NB4 (cell line): ENCODE measurements at regions not wholly inside any gene's neighbourhood (a gene's known extent, or its start where the extent isn't known, plus 50 kb on each side); places are given as distances from the start of the nearest gene placed in this dataset.

Experiments used
- DNase-seq: peaks from one replicate; pipeline ENCODE4 v3.0.0; 2010; ENCODE audit warnings: low read depth
- H3K4me3 ChIP-seq: one replicate; pipeline ENCODE4 v1.5.1; 2011; ENCODE audit warnings: mild to moderate bottlenecking, low read depth, low read length, moderate library complexity
- MYC ChIP-seq: IDR thresholded peaks from 2 replicates; pipeline ENCODE4 v1.6.1; 2011; ENCODE audit warnings: low read depth, low read length
- POLR2A ChIP-seq: IDR thresholded peaks from 2 replicates; pipeline ENCODE4 v1.6.1; 2011; ENCODE audit warnings: mild to moderate bottlenecking; ENCODE audit not compliant: insufficient read length; ENCODE audit errors: extremely low read depth
- TF ChIP-seq, protein P1 (sequence below): IDR thresholded peaks from one replicate; pipeline ENCODE4 v1.5.1; 2012; ENCODE audit warnings: low read depth, low read length
- TF ChIP-seq, protein P2 (sequence below): IDR thresholded peaks from 2 replicates; pipeline ENCODE4 v1.6.1; 2011; ENCODE audit warnings: low read depth, low read length

DNA sequence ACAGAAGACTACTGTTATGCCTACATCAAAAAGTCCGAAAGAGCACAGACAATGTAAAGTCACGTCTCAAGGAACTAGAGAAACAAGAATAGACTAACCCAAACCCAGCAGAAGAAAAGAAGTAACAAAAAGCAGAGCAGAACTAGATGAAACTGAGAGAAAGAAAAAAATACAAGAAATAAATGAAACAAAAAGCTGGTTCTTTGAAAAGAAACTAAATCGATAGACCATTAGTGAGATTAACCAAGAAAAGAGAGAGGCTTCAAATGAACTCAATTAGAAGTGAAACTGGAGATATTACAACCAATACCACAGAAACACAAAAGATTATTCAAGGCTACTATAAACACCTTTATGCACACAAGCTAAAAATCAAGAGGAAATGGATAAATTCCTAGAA, 271.8 kb downstream of the MBD2 start:
- TF ChIP-seq MYC, result no peak
- TF ChIP-seq, protein P1, sequence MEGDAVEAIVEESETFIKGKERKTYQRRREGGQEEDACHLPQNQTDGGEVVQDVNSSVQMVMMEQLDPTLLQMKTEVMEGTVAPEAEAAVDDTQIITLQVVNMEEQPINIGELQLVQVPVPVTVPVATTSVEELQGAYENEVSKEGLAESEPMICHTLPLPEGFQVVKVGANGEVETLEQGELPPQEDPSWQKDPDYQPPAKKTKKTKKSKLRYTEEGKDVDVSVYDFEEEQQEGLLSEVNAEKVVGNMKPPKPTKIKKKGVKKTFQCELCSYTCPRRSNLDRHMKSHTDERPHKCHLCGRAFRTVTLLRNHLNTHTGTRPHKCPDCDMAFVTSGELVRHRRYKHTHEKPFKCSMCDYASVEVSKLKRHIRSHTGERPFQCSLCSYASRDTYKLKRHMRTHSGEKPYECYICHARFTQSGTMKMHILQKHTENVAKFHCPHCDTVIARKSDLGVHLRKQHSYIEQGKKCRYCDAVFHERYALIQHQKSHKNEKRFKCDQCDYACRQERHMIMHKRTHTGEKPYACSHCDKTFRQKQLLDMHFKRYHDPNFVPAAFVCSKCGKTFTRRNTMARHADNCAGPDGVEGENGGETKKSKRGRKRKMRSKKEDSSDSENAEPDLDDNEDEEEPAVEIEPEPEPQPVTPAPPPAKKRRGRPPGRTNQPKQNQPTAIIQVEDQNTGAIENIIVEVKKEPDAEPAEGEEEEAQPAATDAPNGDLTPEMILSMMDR, result no peak
- TF ChIP-seq, protein P2, sequence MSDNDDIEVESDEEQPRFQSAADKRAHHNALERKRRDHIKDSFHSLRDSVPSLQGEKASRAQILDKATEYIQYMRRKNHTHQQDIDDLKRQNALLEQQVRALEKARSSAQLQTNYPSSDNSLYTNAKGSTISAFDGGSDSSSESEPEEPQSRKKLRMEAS, result no peak
- no peak for TF ChIP-seq POLR2A

DNA sequence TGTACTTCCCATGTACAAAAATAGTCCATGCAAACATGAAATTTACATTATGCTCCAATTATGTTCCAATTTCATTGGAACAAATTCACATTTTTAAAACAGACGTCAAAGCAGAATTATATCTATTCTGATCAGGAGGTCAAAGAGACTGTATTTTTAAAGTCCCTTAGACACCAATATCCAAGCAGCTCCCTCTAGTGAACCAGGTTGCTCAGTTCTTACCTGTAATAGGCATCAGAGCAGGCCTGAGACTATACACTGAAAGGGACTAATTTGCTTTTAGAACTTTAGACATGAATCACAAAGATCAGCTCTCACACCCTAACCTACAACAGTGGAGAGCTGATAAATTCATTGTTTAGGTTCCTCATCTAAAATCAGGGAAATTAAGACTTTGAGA, 273.9 kb downstream of the MBD2 start:
- DNase-seq, result no peak

More for the DNA sequence above, 271.8 kb downstream of the MBD2 start:
- no peak overlapping the region for H3K4me3 ChIP-seq
- no peak for DNase-seq

DNA sequence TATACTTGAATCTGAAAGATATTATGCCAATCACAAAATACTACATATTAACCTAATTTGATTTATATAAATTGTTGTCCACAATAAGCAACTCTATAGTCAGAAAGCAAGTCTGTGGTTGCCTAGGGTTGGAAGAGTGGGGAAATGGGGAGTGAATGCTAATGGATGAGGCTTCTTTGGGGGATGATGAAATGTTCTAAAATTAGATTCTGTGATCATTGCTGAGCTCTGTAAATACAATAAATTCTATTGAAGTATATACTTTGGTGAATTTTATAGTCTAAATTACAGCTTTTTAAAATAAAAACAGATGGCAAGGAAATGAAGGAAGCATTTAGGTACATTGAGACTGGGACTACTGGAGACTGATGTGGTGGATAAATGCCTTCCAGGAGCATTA, 275.5 kb downstream of the MBD2 start:
- TF ChIP-seq MYC (no peak), POLR2A (no peak)
- TF ChIP-seq, protein P2, result no peak
- TF ChIP-seq, protein P1, result no peak
- no peak overlapping the region for H3K4me3 ChIP-seq
- DNase-seq, result no peak

More for the DNA sequence above, 273.9 kb downstream of the MBD2 start:
- TF ChIP-seq POLR2A (no peak), MYC (no peak)
- TF ChIP-seq, protein P2, result no peak
- TF ChIP-seq, protein P1, result no peak
- no peak overlapping the region for H3K4me3 ChIP-seq

DNA sequence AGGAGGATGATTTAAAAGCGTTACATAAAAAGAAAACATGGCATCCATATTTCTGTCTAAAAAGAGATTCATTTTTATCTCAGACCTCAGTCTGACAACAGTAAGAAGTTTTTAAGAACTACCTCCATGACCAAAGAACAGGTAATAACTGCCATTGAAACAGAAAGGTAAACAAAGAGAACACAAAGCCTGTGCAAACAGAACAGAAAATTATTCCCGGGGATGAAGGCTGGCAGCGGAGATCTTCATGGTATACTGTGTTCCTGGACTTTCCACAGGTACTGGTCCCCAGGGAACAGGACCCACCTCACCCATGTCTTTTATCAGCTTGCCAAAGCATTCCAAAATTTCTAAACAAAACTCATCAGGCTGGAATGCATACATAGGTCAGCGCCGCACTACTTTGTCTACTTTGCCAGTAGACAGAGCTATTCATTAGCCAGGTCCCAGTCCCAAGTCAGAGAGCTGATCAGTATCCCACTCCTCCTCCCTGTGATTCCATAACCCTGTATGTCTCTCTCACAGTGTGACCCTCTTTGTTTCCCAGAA, 277.3 kb downstream of the MBD2 start:
- DNase-seq, result no peak
- H3K4me3 ChIP-seq, result no peak overlapping the region
- TF ChIP-seq, protein P1, result no peak
- TF ChIP-seq MYC (no peak), POLR2A (no peak)
- TF ChIP-seq, protein P2, result no peak

DNA sequence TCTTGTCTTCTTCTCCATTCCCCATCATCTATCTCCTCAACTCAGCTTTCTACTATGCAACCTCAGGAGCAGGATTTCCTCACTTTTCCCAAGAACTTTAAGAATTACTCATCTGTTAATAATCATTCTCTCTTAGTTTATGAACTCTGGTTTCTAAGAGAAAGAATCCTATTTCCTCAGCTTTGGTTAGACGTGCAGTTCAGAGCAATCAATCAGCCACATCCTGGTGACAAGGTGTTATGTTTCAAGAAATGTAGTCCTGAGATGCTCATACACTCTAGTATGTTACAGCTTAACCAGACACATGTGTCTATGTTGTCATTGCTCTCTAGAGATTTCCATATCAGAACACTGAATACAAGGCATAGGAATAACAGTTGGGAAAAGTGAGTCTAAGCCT, 277.9 kb downstream of the MBD2 start:
- TF ChIP-seq, protein P1, result no peak
- TF ChIP-seq POLR2A, result no peak
- TF ChIP-seq, protein P2, result no peak
- no peak for TF ChIP-seq MYC
- DNase-seq, result no peak
- no peak overlapping the region for H3K4me3 ChIP-seq
